ENCODE measurements at regions not wholly inside any gene's neighbourhood (a gene's known extent, or its start where the extent isn't known, plus 50 kb on each side); places are given as distances from the start of the nearest gene placed in this dataset.

GRCh38 chr7:38069052-38069451, 109.0 kb upstream of the STARD3NL start:
- TF ChIP-seq EZH2 (IDR thresholded peaks at IDR 0.05): no peak
- TF ChIP-seq CTCF (IDR thresholded peaks at IDR 0.05): no peak
- no peak for TF ChIP-seq EZH2phosphoT487 (IDR thresholded peaks at IDR 0.05)

Measured in neural progenitor cell (in vitro differentiated cells).